ENCODE measurements at regions not wholly inside any gene's neighbourhood (a gene's known extent, or its start where the extent isn't known, plus 50 kb on each side); places are given as distances from the start of the nearest gene placed in this dataset.

GRCh38 chr20:21798384-21798783 is 92.9 kb downstream of the PAX1 start:
- Histone ChIP-seq H3K4me3 (replicated peaks; ENCODE audit: insufficient read depth, low read length) (no peak overlapping the region), H3K27ac (replicated peaks) (no peak overlapping the region), H3K27me3 (ENCODE audit: insufficient read depth, poor library complexity, severe bottlenecking) (no peaks in the 10 kb centered on the region)
- TF ChIP-seq, protein P1, sequence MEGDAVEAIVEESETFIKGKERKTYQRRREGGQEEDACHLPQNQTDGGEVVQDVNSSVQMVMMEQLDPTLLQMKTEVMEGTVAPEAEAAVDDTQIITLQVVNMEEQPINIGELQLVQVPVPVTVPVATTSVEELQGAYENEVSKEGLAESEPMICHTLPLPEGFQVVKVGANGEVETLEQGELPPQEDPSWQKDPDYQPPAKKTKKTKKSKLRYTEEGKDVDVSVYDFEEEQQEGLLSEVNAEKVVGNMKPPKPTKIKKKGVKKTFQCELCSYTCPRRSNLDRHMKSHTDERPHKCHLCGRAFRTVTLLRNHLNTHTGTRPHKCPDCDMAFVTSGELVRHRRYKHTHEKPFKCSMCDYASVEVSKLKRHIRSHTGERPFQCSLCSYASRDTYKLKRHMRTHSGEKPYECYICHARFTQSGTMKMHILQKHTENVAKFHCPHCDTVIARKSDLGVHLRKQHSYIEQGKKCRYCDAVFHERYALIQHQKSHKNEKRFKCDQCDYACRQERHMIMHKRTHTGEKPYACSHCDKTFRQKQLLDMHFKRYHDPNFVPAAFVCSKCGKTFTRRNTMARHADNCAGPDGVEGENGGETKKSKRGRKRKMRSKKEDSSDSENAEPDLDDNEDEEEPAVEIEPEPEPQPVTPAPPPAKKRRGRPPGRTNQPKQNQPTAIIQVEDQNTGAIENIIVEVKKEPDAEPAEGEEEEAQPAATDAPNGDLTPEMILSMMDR (IDR thresholded peaks at IDR 0.05; ENCODE audit: insufficient read depth, low read length): no peak
- no peak for TF ChIP-seq POLR2AphosphoS5 (IDR thresholded peaks at IDR 0.05; ENCODE audit: low read depth)
- TF ChIP-seq SPI1 (IDR thresholded peaks at IDR 0.05; ENCODE audit: borderline replicate concordance, low read depth): no peak
- no peak for TF ChIP-seq GABPA (IDR thresholded peaks at IDR 0.05; ENCODE audit: low read depth)
- TF ChIP-seq, protein P2, sequence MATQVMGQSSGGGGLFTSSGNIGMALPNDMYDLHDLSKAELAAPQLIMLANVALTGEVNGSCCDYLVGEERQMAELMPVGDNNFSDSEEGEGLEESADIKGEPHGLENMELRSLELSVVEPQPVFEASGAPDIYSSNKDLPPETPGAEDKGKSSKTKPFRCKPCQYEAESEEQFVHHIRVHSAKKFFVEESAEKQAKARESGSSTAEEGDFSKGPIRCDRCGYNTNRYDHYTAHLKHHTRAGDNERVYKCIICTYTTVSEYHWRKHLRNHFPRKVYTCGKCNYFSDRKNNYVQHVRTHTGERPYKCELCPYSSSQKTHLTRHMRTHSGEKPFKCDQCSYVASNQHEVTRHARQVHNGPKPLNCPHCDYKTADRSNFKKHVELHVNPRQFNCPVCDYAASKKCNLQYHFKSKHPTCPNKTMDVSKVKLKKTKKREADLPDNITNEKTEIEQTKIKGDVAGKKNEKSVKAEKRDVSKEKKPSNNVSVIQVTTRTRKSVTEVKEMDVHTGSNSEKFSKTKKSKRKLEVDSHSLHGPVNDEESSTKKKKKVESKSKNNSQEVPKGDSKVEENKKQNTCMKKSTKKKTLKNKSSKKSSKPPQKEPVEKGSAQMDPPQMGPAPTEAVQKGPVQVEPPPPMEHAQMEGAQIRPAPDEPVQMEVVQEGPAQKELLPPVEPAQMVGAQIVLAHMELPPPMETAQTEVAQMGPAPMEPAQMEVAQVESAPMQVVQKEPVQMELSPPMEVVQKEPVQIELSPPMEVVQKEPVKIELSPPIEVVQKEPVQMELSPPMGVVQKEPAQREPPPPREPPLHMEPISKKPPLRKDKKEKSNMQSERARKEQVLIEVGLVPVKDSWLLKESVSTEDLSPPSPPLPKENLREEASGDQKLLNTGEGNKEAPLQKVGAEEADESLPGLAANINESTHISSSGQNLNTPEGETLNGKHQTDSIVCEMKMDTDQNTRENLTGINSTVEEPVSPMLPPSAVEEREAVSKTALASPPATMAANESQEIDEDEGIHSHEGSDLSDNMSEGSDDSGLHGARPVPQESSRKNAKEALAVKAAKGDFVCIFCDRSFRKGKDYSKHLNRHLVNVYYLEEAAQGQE (IDR thresholded peaks at IDR 0.05; ENCODE audit: insufficient replicate concordance, low read depth): no peak
- no peak for DNase-seq (ENCODE audit: low read depth in 1 of 2, low spot score in 1 of 2)

DNA sequence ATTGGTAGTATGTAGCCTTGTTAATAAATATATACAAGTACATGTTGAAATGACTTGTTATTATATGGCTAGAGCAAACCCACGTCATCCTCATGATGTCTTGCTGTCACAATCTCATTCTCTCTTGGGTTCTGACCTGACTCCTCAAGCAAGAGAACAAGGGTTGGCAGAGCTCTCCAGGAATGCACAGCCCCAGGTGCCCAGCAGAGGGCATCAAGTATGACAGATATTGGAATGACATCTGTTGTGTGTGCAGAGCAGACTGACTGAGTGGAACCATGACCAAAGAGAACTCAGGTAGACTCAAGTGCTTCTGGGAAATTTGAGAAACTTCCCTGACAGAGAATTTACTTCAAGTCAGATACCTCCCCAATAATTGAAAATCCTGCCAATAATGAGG is 90.6 kb downstream of the PAX1 start:
- H3K4me3 ChIP-seq (replicated peaks; ENCODE audit: insufficient read depth, low read length): no peak overlapping the region
- DNase-seq (ENCODE audit: low read depth in 1 of 2, low spot score in 1 of 2): no peak
- no peaks in the 10 kb centered on the region for H3K27me3 ChIP-seq (ENCODE audit: insufficient read depth, poor library complexity, severe bottlenecking)
- TF ChIP-seq, protein P2 (IDR thresholded peaks at IDR 0.05; ENCODE audit: insufficient replicate concordance, low read depth): no peak
- no peak for TF ChIP-seq POLR2AphosphoS5 (IDR thresholded peaks at IDR 0.05; ENCODE audit: low read depth)
- no peak for TF ChIP-seq GABPA (IDR thresholded peaks at IDR 0.05; ENCODE audit: low read depth)
- TF ChIP-seq, protein P1 (IDR thresholded peaks at IDR 0.05; ENCODE audit: insufficient read depth, low read length): no peak
- no peak for TF ChIP-seq SPI1 (IDR thresholded peaks at IDR 0.05; ENCODE audit: borderline replicate concordance, low read depth)
- H3K27ac ChIP-seq (replicated peaks): no peak overlapping the region

- TF ChIP-seq, protein P2 (IDR thresholded peaks at IDR 0.05; ENCODE audit: insufficient replicate concordance, low read depth): no peak
- no peak for TF ChIP-seq GABPA (IDR thresholded peaks at IDR 0.05; ENCODE audit: low read depth)
- no peak overlapping the region for H3K4me3 ChIP-seq (replicated peaks; ENCODE audit: insufficient read depth, low read length)
- no peak overlapping the region for H3K27ac ChIP-seq (replicated peaks)
- no peak for DNase-seq (ENCODE audit: low read depth in 1 of 2, low spot score in 1 of 2)
- no peaks in the 10 kb centered on the region for H3K27me3 ChIP-seq (ENCODE audit: insufficient read depth, poor library complexity, severe bottlenecking)
Measured at GRCh38 chr20:21788082-21788481, 82.6 kb downstream of the PAX1 start.

All from HL-60 (cell line).